BJ (cell line): ENCODE measurements at regions not wholly inside any gene's neighbourhood (a gene's known extent, or its start where the extent isn't known, plus 50 kb on each side); places are given as distances from the start of the nearest gene placed in this dataset.

Source experiments
- CTCF ChIA-PET: fragments of 350-600 bp; formaldehyde crosslinking; extraction: SDS; loops from one replicate; lab custom pipeline; 2021; ENCODE audit warnings: antibody characterized with exemption, inconsistent platforms; lab: Yijun Ruan, JAX
- POLR2A ChIA-PET: fragments of 300-600 bp; sonication (Branson Sonifier 250); formaldehyde crosslinking; extraction: SDS; loops from one replicate; lab custom pipeline; 2021; ENCODE audit warnings: antibody characterized with exemption; lab: Charles Lee
- DNase-seq: peaks from one replicate; pipeline ENCODE4 v3.0.0-alpha.2; 2011; ENCODE audit warnings: low read depth
- H3K27me3 ChIP-seq: 2 replicates; pipeline ENCODE4 v1.6.0; 2011; ENCODE audit warnings: low read length; ENCODE audit not compliant: control insufficient read depth, insufficient read depth
- H3K36me3 ChIP-seq: 2 replicates; pipeline ENCODE4 v1.5.1; 2011; ENCODE audit warnings: low read length; ENCODE audit not compliant: control insufficient read depth, insufficient read depth
- H3K4me3 ChIP-seq: 2 replicates; pipeline ENCODE4 v1.5.1; 2011; ENCODE audit warnings: low read depth, mild to moderate bottlenecking, control low read depth, low read length
- CTCF ChIP-seq: IDR thresholded peaks from 2 replicates; pipeline ENCODE4 v1.5.1; 2011; ENCODE audit warnings: low read depth, mild to moderate bottlenecking, control low read depth, inconsistent platforms, low read length, moderate library complexity; ENCODE audit not compliant: insufficient read depth

GRCh38 chr7:52143219-52143618, 826.6 kb upstream of the COBL start:
- no peak for DNase-seq

GRCh38 chr7:52140851-52141250, 824.2 kb upstream of the COBL start:
- ChIA-PET CTCF (no interaction called here), POLR2A (no interaction called here)
- Histone ChIP-seq H3K36me3 (no peaks in the 10 kb centered on the region), H3K4me3 (no peak overlapping the region), H3K27me3 (no peaks in the 10 kb centered on the region)
- TF ChIP-seq CTCF: no peak
- DNase-seq: no peak

More at GRCh38 chr7:52143219-52143618, 826.6 kb upstream of the COBL start:
- H3K36me3 ChIP-seq: no peaks in the 10 kb centered on the region
- ChIA-PET POLR2A (no interaction called here), CTCF (no interaction called here)
- H3K4me3 ChIP-seq: no peak overlapping the region
- no peak for TF ChIP-seq CTCF
- H3K27me3 ChIP-seq: no peaks in the 10 kb centered on the region

GRCh38 chr7:52135403-52135802, 818.8 kb upstream of the COBL start:
- no peak for TF ChIP-seq CTCF
- CTCF ChIA-PET: no interaction called here
- POLR2A ChIA-PET: no interaction called here
- no peaks in the 10 kb centered on the region for H3K36me3 ChIP-seq
- H3K27me3 ChIP-seq: no peaks in the 10 kb centered on the region
- no peak for DNase-seq
- no peak overlapping the region for H3K4me3 ChIP-seq

GRCh38 chr7:52129278-52129677, 812.7 kb upstream of the COBL start:
- POLR2A ChIA-PET: no interaction called here
- Histone ChIP-seq H3K27me3 (no peaks in the 10 kb centered on the region), H3K36me3 (no peaks in the 10 kb centered on the region), H3K4me3 (no peak overlapping the region)
- TF ChIP-seq CTCF: no peak
- DNase-seq: no peak
- CTCF ChIA-PET: no interaction called here

GRCh38 chr7:52120912-52121311, 804.3 kb upstream of the COBL start:
- POLR2A ChIA-PET: no interaction called here
- Histone ChIP-seq H3K27me3 (no peaks in the 10 kb centered on the region), H3K4me3 (no peak overlapping the region), H3K36me3 (no peaks in the 10 kb centered on the region)
- DNase-seq: no peak
- CTCF ChIA-PET: no interaction called here
- no peak for TF ChIP-seq CTCF
